Activated CD8-positive, alpha-beta T cell treated with anti-CD3 and anti-CD28 coated beads, Interleukin-2, amount 10 ng/mL, durations not matched to agents 7 days and 5 days (primary cell): ENCODE measurements at regions not wholly inside any gene's neighbourhood (a gene's known extent, or its start where the extent isn't known, plus 50 kb on each side); places are given as distances from the start of the nearest gene placed in this dataset.
"Not testable (repeated sequence)": the region's sequence is repeated elsewhere in the genome, so short reads cannot be mapped to it uniquely, and the experiment has no call there.

ENCODE experiments used
- ATAC-seq: fragments of 150-1000 bp; cut with Tn5 transposase; one replicate; pipeline ENCODE4 v1.10.0; 2021; ENCODE audit warnings: moderate library complexity
- CTCF ChIA-PET: fragments of 350-600 bp; sonication (Branson Sonifier 250); formaldehyde crosslinking; loops from one replicate; lab custom pipeline; 2021; ENCODE audit warnings: antibody characterized with exemption; lab: Charles Lee
- POLR2A ChIA-PET: fragments of 350-600 bp; sonication (Branson Sonifier 250); formaldehyde crosslinking; loops from one replicate; lab custom pipeline; 2021; ENCODE audit warnings: antibody characterized with exemption; lab: Charles Lee
- DNase-seq: peaks from one replicate; pipeline ENCODE4 v3.0.0-alpha.2; 2020
- H3K27ac Mint-ChIP-seq: one replicate; pipeline ENCODE4 v1.8.0; 2021; ENCODE audit warnings: mild to moderate bottlenecking, mixed read lengths
- H3K27me3 Mint-ChIP-seq: one replicate; pipeline ENCODE4 v1.8.0; 2021; ENCODE audit warnings: low read depth, mixed read lengths
- H3K36me3 Mint-ChIP-seq: one replicate; pipeline ENCODE4 v1.8.0; 2021; ENCODE audit warnings: low read depth, mixed read lengths
- H3K4me1 Mint-ChIP-seq: one replicate; pipeline ENCODE4 v1.8.0; 2021; ENCODE audit warnings: low read depth, mixed read lengths
- H3K4me3 Mint-ChIP-seq: one replicate; pipeline ENCODE4 v1.8.0; 2021; ENCODE audit warnings: mild to moderate bottlenecking, mixed read lengths
- H3K9me3 Mint-ChIP-seq: one replicate; pipeline ENCODE4 v1.8.0; 2022; ENCODE audit warnings: mixed read lengths; ENCODE audit not compliant: insufficient read depth

DNA sequence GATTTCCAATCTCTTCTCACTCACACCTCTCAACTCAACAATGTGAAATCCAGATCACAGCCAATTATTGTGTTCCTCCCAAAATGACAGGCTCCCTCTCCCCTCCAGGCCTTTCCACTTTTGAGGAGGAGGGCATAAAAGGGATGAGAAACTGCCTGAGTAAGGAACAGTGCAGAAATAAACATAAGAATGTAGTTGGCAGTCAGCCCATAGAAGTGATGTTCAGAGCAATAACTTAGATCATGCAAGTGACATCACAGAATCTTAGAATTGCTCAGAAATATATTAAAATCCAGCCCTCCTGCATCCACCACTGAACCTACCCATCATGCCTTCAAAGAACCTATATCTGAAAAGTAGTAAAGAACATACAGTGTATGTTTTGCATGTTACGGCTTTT is 299.4 kb upstream of the GADL1 start:
- DNase-seq (no peak), ATAC-seq (no peak)
- Mint-ChIP-seq H3K27ac (no peak overlapping the region), H3K27me3 (no peaks in the 10 kb centered on the region), H3K4me3 (no peak overlapping the region), H3K36me3 (no peaks in the 10 kb centered on the region), H3K4me1 (no peaks in the 10 kb centered on the region), H3K9me3 (no peaks in the 10 kb centered on the region)
- ChIA-PET CTCF (no interaction called here), POLR2A (no interaction called here)

DNA sequence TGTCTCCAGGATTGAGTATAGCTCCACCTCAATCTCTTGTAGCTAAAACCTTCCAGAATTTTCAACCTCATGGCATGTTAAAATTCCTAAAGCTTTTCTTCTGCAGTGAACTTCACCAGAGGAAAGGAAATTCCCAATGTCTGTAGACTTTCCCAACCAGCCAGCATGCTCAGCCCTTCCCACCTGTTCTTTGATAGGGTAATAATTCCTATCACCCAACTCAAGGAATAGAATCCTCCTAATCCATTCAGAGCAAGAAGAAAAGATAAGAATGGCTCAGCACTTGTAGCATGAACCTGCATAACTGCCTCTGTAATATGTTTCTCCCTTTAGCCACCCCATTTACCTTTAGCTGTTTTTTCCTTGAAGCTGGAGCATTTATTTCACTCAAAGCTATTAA is 301.8 kb upstream of the GADL1 start:
- Mint-ChIP-seq H3K36me3 (no peaks in the 10 kb centered on the region), H3K9me3 (peaks cover 3% of the 10 kb centered on the region), H3K27ac (no peak overlapping the region), H3K27me3 (no peaks in the 10 kb centered on the region), H3K4me3 (no peak overlapping the region), H3K4me1 (no peaks in the 10 kb centered on the region)
- DNase-seq = no peak
- ATAC-seq = no peak
- ChIA-PET CTCF (no interaction called here), POLR2A (no interaction called here)

DNA sequence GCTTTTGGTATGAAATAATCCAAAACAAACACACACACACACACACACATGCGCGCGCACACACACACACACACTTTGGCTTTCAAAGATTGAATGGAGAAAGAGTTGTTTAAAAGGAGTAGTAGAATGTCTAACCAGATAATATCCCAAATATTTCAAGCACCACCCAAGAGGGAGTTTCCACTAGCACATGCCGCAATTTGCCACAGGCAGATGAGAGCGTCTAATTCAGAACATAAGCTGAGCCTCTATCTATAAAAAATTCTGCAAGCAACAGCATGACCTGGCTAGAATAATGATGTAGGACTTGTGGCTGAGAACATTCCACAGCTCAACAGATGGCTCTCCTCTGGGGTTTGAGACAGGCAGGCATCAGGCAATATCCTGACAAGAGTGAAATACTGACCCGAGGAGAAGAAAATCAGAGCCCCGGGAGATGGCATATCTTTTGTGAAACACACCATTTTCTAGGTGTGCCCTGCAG is 302.5 kb upstream of the GADL1 start:
- ChIA-PET CTCF (no interaction called here), POLR2A (no interaction called here)
- H3K4me1 Mint-ChIP-seq = no peaks in the 10 kb centered on the region
- H3K36me3 Mint-ChIP-seq = no peaks in the 10 kb centered on the region
- ATAC-seq = no peak
- no peaks in the 10 kb centered on the region for H3K27me3 Mint-ChIP-seq
- no peak for DNase-seq
- no peak overlapping the region for H3K4me3 Mint-ChIP-seq
- no peak overlapping the region for H3K27ac Mint-ChIP-seq
- H3K9me3 Mint-ChIP-seq = peaks cover 3% of the 10 kb centered on the region

DNA sequence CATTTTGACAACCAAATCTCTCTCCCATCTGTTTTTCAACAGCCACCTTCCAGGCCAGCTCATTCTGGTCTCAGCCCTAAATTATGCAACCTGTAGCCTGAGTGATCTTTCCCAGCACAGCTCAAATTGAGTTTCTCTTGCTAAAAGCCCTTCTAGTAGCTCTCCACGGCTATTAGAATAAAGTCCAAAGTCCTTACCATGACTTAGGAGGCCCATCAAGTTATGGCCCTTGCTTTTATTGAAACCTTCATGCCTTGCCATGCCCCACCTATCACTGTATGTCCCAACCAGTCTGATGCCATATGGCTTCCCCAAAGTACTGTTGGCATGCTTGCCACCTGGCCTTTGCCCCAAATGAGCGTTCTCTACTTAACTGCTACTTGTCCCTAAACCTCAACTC is 303.5 kb upstream of the GADL1 start:
- ATAC-seq (no peak), DNase-seq (no peak)
- H3K27ac Mint-ChIP-seq = no peak overlapping the region
- POLR2A ChIA-PET = interaction anchor here (0.8 kb wide), 1 partner anchor 13 kb away, joined by 3 read pairs; no protein-coding TSS in a partner anchor
- H3K4me3 Mint-ChIP-seq = no peak overlapping the region
- no peaks in the 10 kb centered on the region for H3K36me3 Mint-ChIP-seq
- peaks cover 3% of the 10 kb centered on the region for H3K9me3 Mint-ChIP-seq
- no peaks in the 10 kb centered on the region for H3K4me1 Mint-ChIP-seq
- no peaks in the 10 kb centered on the region for H3K27me3 Mint-ChIP-seq
- CTCF ChIA-PET = no interaction called here

DNA sequence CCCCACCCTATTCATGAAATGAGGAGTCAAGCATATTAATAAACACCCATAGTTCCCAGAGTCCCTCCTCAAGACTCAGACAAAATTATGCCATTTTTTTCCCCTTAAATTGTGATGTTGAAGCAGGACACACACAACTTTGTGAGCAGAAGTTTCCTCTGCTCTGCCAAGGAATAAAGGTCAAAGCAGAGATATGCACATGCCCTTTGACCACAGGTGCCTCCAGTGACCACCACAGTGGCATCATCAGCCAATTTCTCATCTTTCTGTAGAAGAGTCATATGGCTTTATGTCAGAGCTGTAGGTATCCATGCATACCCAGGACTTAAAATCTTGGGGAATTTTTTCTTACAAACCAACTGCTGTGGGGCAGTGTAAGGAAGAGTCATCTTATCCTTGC is 304.4 kb upstream of the GADL1 start:
- H3K27me3 Mint-ChIP-seq = no peaks in the 10 kb centered on the region
- CTCF ChIA-PET = no interaction called here
- H3K9me3 Mint-ChIP-seq = peaks cover 3% of the 10 kb centered on the region
- H3K4me3 Mint-ChIP-seq = no peak overlapping the region
- DNase-seq (no peak), ATAC-seq (no peak)
- POLR2A ChIA-PET = no interaction called here
- no peak overlapping the region for H3K27ac Mint-ChIP-seq
- H3K4me1 Mint-ChIP-seq = no peaks in the 10 kb centered on the region
- H3K36me3 Mint-ChIP-seq = no peaks in the 10 kb centered on the region

DNA sequence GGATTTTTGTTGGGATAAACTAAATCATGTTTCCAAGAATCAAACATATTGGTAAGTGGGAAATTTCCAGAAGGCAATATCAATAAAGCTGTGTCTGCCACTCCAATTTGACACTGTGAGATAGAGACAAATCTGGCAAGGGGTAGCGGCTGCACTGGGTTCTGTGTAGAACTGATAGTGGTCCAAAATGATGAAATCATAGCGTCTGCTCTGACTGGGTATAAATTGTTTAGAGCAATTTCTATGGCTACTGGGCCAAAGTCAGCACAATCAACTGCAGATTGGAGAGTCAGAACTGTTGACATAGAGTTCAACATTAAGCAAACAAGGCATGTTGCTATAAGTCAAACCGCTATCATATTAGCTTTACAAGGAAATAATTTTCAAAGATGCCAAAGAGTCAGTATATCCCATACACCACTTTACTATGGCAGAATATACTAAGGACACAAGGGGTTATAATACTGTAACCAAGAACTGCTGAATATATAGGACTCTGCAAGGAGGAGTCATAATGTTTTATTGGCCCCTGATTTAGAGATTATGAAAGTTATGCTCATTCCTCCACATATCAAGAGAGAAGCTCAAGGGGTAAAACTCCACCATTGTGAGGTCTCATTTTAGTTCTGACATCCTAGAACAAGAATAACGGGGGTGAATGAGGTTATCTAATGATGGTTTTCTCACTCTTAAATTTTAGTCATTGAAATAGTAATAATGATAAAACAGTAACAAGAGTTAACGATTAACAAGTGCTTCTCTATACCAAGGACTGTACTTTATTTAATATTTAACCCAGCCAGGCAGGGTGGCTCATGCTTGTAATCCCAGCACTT is 309.7 kb upstream of the GADL1 start:
- ATAC-seq = no peak
- POLR2A ChIA-PET = interaction anchor here (0.8 kb wide), 1 partner anchor 103 kb away, joined by 3 read pairs; no protein-coding TSS in a partner anchor
- peaks cover 4% of the 10 kb centered on the region for H3K36me3 Mint-ChIP-seq
- CTCF ChIA-PET = no interaction called here
- H3K27me3 Mint-ChIP-seq = no peaks in the 10 kb centered on the region
- H3K9me3 Mint-ChIP-seq = peaks cover 31% of the 10 kb centered on the region
- no peak overlapping the region for H3K4me3 Mint-ChIP-seq
- H3K27ac Mint-ChIP-seq = no peak overlapping the region
- no peaks in the 10 kb centered on the region for H3K4me1 Mint-ChIP-seq
- no peak for DNase-seq

DNA sequence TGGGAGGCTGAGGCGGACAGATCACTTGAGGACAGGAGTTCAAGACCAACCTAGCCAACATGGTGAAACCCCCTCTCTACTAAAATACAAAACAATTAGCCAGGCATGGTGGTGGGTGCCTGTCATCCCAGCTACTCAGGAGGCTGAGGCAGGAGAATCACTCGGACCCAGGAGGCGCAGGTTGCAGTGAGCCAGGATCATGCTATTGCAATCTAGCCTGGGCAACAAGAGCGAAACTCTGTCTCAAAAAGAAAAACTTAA is 310.3 kb upstream of the GADL1 start:
- H3K27ac Mint-ChIP-seq, DNase-seq, H3K27me3 Mint-ChIP-seq, ATAC-seq, CTCF ChIA-PET, H3K4me3 Mint-ChIP-seq, H3K36me3 Mint-ChIP-seq, H3K4me1 Mint-ChIP-seq: not testable (repeated sequence)
- peaks cover 36% of the 10 kb centered on the region for H3K9me3 Mint-ChIP-seq
- POLR2A ChIA-PET = interaction anchor here (0.8 kb wide), 1 partner anchor 102 kb away, joined by 3 read pairs; no protein-coding TSS in a partner anchor

DNA sequence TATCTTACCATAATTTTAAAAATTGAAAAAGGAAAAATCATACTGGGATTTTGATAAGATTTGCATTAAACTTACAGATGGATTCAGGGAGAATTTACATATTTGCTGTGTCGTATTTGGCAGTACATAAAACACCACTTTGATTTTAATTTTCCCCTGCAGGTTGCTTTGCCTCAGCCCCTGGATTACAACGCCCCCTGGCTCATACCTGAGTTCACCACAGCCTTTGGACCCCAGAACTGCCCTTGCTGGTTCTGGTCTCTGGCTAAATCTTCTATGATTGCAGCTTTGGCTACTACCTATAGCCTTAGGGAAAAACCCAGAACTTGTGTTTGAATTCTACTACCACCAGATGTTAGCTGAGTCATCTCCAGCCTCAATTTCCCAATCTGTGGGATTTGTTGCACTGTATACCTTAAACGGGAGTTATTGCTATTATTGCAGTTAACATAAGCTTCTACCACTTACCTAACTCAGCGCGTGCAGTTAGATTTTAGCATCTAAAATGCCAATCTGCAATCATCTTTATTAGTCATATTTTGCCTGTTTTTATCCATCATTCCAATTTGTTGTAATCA is 315.7 kb upstream of the GADL1 start:
- Mint-ChIP-seq H3K9me3 (peaks cover 30% of the 10 kb centered on the region), H3K4me3 (no peak overlapping the region), H3K4me1 (peaks cover 40% of the 10 kb centered on the region), H3K36me3 (peaks cover 14% of the 10 kb centered on the region), H3K27me3 (no peaks in the 10 kb centered on the region), H3K27ac (no peak overlapping the region)
- DNase-seq (no peak), ATAC-seq (no peak)
- ChIA-PET CTCF (interaction anchor here (1.0 to 1.3 kb wide), 3 partner anchors 22 to 442 kb away, joined by 3 to 4 read pairs (median 3); partner anchors contain the start of gene STT3B), POLR2A (interaction anchor here (0.7 kb wide), 1 partner anchor 12 kb away, joined by 3 read pairs; no protein-coding TSS in a partner anchor)

DNA sequence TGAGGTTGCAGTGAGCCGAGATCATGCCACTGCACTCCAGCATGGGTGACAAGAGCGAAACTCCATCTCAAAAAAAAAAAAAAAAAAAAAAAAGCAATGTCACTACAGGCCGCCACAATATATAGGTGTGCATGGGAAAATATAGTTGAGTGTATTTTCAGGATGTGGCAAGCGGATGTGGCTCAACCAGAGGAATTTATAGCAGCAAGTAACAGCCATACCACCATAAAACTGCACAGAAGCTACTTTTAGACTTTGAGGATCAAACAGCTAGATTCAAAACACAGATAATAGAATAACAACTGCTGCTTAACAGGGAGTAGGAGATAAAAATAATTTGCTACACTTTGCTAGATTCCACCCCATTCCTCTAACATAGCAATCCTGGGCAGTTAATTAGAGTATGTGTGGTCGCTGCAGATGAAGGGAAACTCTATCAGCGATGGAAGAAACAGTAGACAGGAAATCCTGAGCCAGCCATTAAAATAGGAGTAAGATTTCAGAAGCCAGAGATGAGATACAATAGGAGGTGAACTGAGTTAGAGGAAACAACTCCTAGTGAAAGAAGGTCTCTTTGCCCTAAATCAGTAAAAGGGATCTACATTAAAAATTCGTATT is 318.7 kb upstream of the STT3B start:
- peaks cover 12% of the 10 kb centered on the region for H3K36me3 Mint-ChIP-seq
- H3K27ac Mint-ChIP-seq = peak overlapping the region; percentile 81
- H3K4me3 Mint-ChIP-seq = peak overlapping the region; percentile 49
- H3K9me3 Mint-ChIP-seq = peaks cover 8% of the 10 kb centered on the region
- H3K27me3 Mint-ChIP-seq = no peaks in the 10 kb centered on the region
- DNase-seq (peak; percentile 81), ATAC-seq (peak; percentile 85)
- H3K4me1 Mint-ChIP-seq = peaks cover 74% of the 10 kb centered on the region
- POLR2A ChIA-PET = interaction anchor here (1.1 to 2.0 kb wide), 3 partner anchors 13 to 320 kb away, joined by 3 to 12 read pairs (median 9); partner anchors contain the start of gene STT3B
- CTCF ChIA-PET = interaction anchor here (0.6 to 1.5 kb wide), 3 partner anchors 9 to 321 kb away, joined by 3 to 4 read pairs (median 3); no protein-coding TSS in a partner anchor

DNA sequence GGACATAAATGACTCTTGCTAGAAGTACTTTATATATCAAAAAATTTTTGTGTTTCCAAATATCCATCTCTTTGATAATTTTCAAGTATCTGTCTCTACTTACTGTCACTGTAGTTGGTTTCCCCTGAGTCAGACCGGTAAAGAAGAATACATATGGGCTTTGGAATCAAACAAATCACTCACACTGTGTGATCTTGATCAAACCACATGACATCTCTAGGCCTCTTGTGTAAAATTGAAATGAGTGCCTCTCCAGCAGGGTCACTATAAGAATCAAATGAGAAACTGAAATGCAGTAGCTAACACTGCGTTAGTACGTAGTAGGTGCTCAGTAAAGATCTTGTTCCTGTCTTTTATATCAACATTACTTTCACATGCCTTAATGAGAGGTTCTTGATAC is 314.6 kb upstream of the STT3B start:
- H3K9me3 Mint-ChIP-seq = peaks cover 3% of the 10 kb centered on the region
- H3K4me3 Mint-ChIP-seq = no peak overlapping the region
- ATAC-seq = no peak
- peaks cover 88% of the 10 kb centered on the region for H3K4me1 Mint-ChIP-seq
- POLR2A ChIA-PET = interaction anchor here (2.0 kb wide), 1 partner anchor 315 kb away, joined by 11 read pairs; the partner anchor contains the start of gene STT3B
- CTCF ChIA-PET = interaction anchor here (1.7 kb wide), 1 partner anchor 9 kb away, joined by 7 read pairs; no protein-coding TSS in a partner anchor
- no peak overlapping the region for H3K27ac Mint-ChIP-seq
- H3K27me3 Mint-ChIP-seq = no peaks in the 10 kb centered on the region
- DNase-seq = no peak
- H3K36me3 Mint-ChIP-seq = peaks cover 15% of the 10 kb centered on the region

DNA sequence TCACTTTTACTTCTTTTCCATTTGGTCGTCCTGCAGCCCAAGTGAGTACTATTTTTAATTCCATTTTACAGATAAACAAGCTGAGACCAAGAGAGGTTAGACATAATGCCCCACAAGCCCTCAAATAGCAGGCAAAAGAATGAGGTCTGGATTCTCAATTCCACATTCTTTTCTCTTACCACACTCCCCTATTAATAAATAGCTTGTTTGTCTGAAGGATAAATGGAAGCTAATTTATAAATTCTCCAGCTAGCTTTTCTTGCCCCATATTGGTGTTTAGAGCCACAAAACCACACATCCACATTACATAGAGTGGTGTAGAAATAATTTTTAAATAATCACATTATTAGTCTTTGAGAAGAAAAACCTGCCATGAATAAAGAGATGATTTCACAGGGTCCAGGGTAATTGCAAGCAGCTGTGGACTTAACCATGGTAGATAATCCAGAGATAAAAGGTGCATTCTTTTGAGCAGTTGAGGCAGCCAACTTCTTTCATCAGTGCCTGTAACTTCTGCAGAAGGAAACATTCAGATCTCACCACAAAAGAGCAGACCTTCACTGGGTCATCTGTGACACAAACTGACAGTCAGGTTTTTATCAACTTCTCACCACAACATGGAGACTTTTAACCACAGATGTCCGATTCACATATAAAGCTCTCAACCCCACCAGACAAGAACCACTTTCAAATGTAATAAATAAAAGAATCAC is 313.4 kb upstream of the STT3B start:
- Mint-ChIP-seq H3K27ac (peak overlapping the region; percentile 44), H3K4me3 (no peak overlapping the region), H3K9me3 (peaks cover 3% of the 10 kb centered on the region), H3K4me1 (peaks cover 86% of the 10 kb centered on the region), H3K27me3 (no peaks in the 10 kb centered on the region), H3K36me3 (peaks cover 13% of the 10 kb centered on the region)
- DNase-seq = no peak
- ChIA-PET POLR2A (interaction anchor here (1.2 to 2.0 kb wide), 3 partner anchors 12 to 317 kb away, joined by 3 to 11 read pairs (median 4); partner anchors contain the start of gene STT3B), CTCF (interaction anchor here (0.9 to 1.7 kb wide), 2 partner anchors 8 to 14 kb away, joined by 3 to 7 read pairs; no protein-coding TSS in a partner anchor)
- ATAC-seq = no peak
